PC-3 (cell line): ENCODE measurements at regions not wholly inside any gene's neighbourhood (a gene's known extent, or its start where the extent isn't known, plus 50 kb on each side); places are given as distances from the start of the nearest gene placed in this dataset.

Experiments
- ATAC-seq: fragments of 200-7000 bp; cut with Tn5 transposase; 2 replicates; pipeline ENCODE4 v1.9.1; 2020; ENCODE audit warnings: mild to moderate bottlenecking, moderate library complexity
- BruUV-seq: library from RNA; stranded (reverse); fragments of 400-500 nt; replicated peaks from 2 replicates; lab custom pipeline; 2021; lab: Mats Ljungman, UMichigan
- CTCF ChIA-PET: fragments of 300-600 bp; sonication (Branson Sonifier 250); formaldehyde crosslinking; loops from one replicate; lab custom pipeline; 2022; ENCODE audit warnings: antibody characterized with exemption; lab: Charles Lee
- POLR2A ChIA-PET: fragments of 300-600 bp; sonication (Branson Sonifier 250); formaldehyde crosslinking; loops from one replicate; lab custom pipeline; 2022; ENCODE audit warnings: antibody characterized with exemption; ENCODE audit not compliant: unreplicated experiment; lab: Charles Lee
- DNase-seq: peaks from one replicate; pipeline ENCODE4 v3.0.0-alpha.2; 2015
- H2AFZ ChIP-seq: fragments of 300-600 bp; sonication (generic); 2 replicates; pipeline ENCODE4 v1.6.0; 2016; ENCODE audit warnings: antibody characterized with exemption, low read length
- H3F3A ChIP-seq: fragments of 300-600 bp; sonication (generic); one replicate; pipeline ENCODE4 v1.6.0; 2017; ENCODE audit warnings: antibody characterized with exemption, low read length, control low read depth, mild to moderate bottlenecking; ENCODE audit not compliant: unreplicated experiment
- H3K27ac ChIP-seq: fragments of 300-600 bp; sonication (generic); 2 replicates; pipeline ENCODE4 v1.5.1; 2016; ENCODE audit warnings: mild to moderate bottlenecking, low read length
- H3K27me3 ChIP-seq: fragments of 300-600 bp; sonication (generic); 2 replicates; pipeline ENCODE4 v1.6.1; 2016; ENCODE audit warnings: low read length, mixed read lengths
- H3K36me3 ChIP-seq: fragments of 300-600 bp; sonication (generic); 2 replicates; pipeline ENCODE4 v1.6.1; 2016; ENCODE audit warnings: low read depth, mixed run types, low read length, mixed read lengths
- H3K4me1 ChIP-seq: fragments of 300-600 bp; sonication (generic); 2 replicates; pipeline ENCODE4 v1.5.1; 2016; ENCODE audit warnings: low read length; ENCODE audit not compliant: insufficient read depth
- H3K4me2 ChIP-seq: fragments of 300-600 bp; sonication (generic); 2 replicates; pipeline ENCODE4 v1.6.0; 2016; ENCODE audit warnings: low read length
- H3K4me3 ChIP-seq: fragments of 300-600 bp; sonication (generic); 2 replicates; pipeline ENCODE4 v1.5.1; 2016; ENCODE audit warnings: mild to moderate bottlenecking, low read length, mixed read lengths
- H3K79me2 ChIP-seq: fragments of 300-600 bp; sonication (generic); 2 replicates; pipeline ENCODE4 v1.6.1; 2017; ENCODE audit warnings: low read length, mixed read lengths
- H3K9ac ChIP-seq: fragments of 300-600 bp; sonication (generic); 2 replicates; pipeline ENCODE4 v1.6.0; 2016; ENCODE audit warnings: mild to moderate bottlenecking, low read length
- H3K9me2 ChIP-seq: fragments of 300-600 bp; sonication (generic); replicated peaks from 2 replicates; pipeline ENCODE4 v1.6.1; 2016; ENCODE audit warnings: mixed run types, low read length, mixed read lengths
- H3K9me3 ChIP-seq: fragments of 300-600 bp; sonication (generic); 2 replicates; pipeline ENCODE4 v1.6.1; 2016; ENCODE audit warnings: low read length, mixed read lengths
- H4K20me1 ChIP-seq: fragments of 300-600 bp; sonication (generic); 2 replicates; pipeline ENCODE4 v1.6.1; 2016; ENCODE audit warnings: low read length, mixed read lengths
- EZH2 ChIP-seq: fragments of 300-600 bp; sonication (generic); IDR thresholded peaks from one replicate; pipeline ENCODE4 v1.6.1; 2017; ENCODE audit warnings: antibody characterized with exemption, mild to moderate bottlenecking, low read length; ENCODE audit not compliant: unreplicated experiment
- EZH2phosphoT487 ChIP-seq: fragments of 300-600 bp; sonication (generic); IDR thresholded peaks from 2 replicates; pipeline ENCODE4 v1.6.1; 2018; ENCODE audit warnings: mild to moderate bottlenecking, antibody characterized with exemption, low read length, borderline replicate concordance
- intact Hi-C: fragments of 100-400 bp; cut with micrococcal nuclease; formaldehyde crosslinking; loops from 2 replicates; pipeline ENCODE4 v1.9.0; 2023
- TF ChIP-seq, protein P1 (sequence below): fragments of 300-600 bp; sonication (generic); conservative IDR thresholded peaks from 2 replicates; pipeline ENCODE4 v1.5.1; 2017; ENCODE audit warnings: antibody characterized with exemption, low read depth, mild to moderate bottlenecking, low read length

GRCh38 chr18:28412521-28412920, 235.6 kb upstream of the CDH2 start:
- ChIA-PET POLR2A (no interaction called here), CTCF (no interaction called here)
- no TSS peak for BruUV-seq
- Histone ChIP-seq H3K27ac (no peak overlapping the region), H3K36me3 (no peaks in the 10 kb centered on the region), H3K4me2 (no peak overlapping the region), H3K79me2 (no peaks in the 10 kb centered on the region), H3K9me3 (no peaks in the 10 kb centered on the region), H3K9me2 (no peaks in the 10 kb centered on the region), H3F3A (no peaks in the 10 kb centered on the region), H3K9ac (no peak overlapping the region), H3K4me3 (no peak overlapping the region), H3K4me1 (no peaks in the 10 kb centered on the region), H4K20me1 (no peaks in the 10 kb centered on the region), H2AFZ (no peak overlapping the region), H3K27me3 (no peaks in the 10 kb centered on the region)
- intact Hi-C loops: no loop called here
- ATAC-seq (no peak), DNase-seq (no peak)
- TF ChIP-seq, protein P1, sequence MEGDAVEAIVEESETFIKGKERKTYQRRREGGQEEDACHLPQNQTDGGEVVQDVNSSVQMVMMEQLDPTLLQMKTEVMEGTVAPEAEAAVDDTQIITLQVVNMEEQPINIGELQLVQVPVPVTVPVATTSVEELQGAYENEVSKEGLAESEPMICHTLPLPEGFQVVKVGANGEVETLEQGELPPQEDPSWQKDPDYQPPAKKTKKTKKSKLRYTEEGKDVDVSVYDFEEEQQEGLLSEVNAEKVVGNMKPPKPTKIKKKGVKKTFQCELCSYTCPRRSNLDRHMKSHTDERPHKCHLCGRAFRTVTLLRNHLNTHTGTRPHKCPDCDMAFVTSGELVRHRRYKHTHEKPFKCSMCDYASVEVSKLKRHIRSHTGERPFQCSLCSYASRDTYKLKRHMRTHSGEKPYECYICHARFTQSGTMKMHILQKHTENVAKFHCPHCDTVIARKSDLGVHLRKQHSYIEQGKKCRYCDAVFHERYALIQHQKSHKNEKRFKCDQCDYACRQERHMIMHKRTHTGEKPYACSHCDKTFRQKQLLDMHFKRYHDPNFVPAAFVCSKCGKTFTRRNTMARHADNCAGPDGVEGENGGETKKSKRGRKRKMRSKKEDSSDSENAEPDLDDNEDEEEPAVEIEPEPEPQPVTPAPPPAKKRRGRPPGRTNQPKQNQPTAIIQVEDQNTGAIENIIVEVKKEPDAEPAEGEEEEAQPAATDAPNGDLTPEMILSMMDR: no peak
- TF ChIP-seq EZH2 (no peak), EZH2phosphoT487 (no peak)

DNA sequence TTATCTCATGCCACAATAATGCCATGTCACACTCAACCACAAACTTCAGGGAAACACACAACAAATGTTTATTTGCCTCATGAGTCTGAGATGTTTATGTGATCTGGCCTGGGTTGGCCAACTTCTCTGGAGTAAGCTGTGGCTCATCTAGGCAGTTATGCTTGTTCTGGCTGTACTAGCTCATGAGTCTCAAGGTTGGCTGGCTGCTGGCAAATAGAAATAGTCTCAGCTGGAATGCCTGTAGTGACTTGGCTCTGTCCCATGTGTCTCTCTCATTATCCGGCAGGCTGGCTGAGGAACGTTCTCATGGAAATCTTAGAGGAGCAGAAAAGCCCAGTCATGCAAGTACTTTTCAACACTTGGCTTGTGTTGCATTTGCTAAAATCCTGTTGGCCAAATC, 234.9 kb upstream of the CDH2 start:
- no peak for DNase-seq
- Histone ChIP-seq H3K36me3 (no peaks in the 10 kb centered on the region), H3K79me2 (no peaks in the 10 kb centered on the region), H3K4me2 (no peak overlapping the region), H3K4me3 (no peak overlapping the region), H3K27ac (no peak overlapping the region), H2AFZ (no peak overlapping the region), H3K27me3 (no peaks in the 10 kb centered on the region), H3K9me3 (no peaks in the 10 kb centered on the region), H3F3A (no peaks in the 10 kb centered on the region), H3K9ac (no peak overlapping the region), H3K4me1 (no peaks in the 10 kb centered on the region), H3K9me2 (no peaks in the 10 kb centered on the region), H4K20me1 (no peaks in the 10 kb centered on the region)
- POLR2A ChIA-PET: no interaction called here
- ATAC-seq: no peak
- TF ChIP-seq, protein P1: no peak
- TF ChIP-seq EZH2: no peak
- no peak for TF ChIP-seq EZH2phosphoT487
- intact Hi-C loops: no loop called here
- CTCF ChIA-PET: no interaction called here
- BruUV-seq: no TSS peak

DNA sequence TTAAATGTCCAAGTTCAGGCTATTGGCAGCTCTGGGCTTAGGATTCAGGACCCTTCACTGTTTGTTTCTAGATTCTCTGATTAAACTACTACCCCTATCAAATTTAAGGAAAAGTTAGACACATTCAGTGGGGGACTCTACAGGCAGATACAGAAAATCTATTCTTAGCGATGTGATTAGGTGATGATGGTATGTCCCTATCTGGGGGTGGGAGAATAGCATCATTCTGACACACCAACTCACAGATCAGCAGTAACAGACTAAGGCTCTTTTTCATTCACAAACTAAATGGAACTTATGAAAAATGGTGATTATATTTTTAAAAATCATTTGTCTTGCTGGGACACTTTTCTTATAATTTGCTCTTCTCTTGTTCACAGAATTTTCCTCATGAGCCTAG, 232.9 kb upstream of the CDH2 start:
- Histone ChIP-seq H3K9me3 (no peaks in the 10 kb centered on the region), H3K4me3 (no peak overlapping the region), H3K27me3 (no peaks in the 10 kb centered on the region), H3F3A (no peaks in the 10 kb centered on the region), H3K4me1 (no peaks in the 10 kb centered on the region), H3K36me3 (no peaks in the 10 kb centered on the region), H4K20me1 (no peaks in the 10 kb centered on the region), H3K4me2 (no peak overlapping the region), H2AFZ (no peak overlapping the region), H3K9me2 (no peaks in the 10 kb centered on the region), H3K27ac (no peak overlapping the region), H3K79me2 (no peaks in the 10 kb centered on the region), H3K9ac (no peak overlapping the region)
- DNase-seq (no peak), ATAC-seq (no peak)
- TF ChIP-seq EZH2phosphoT487 (no peak), EZH2 (no peak)
- TF ChIP-seq, protein P1: no peak
- ChIA-PET CTCF (no interaction called here), POLR2A (no interaction called here)
- intact Hi-C loops: no loop called here
- no TSS peak for BruUV-seq
